Heart left ventricle (tissue), 13 donors: ENCODE measurements at regions not wholly inside any gene's neighbourhood (a gene's known extent, or its start where the extent isn't known, plus 50 kb on each side); places are given as distances from the start of the nearest gene placed in this dataset.

Experiments used
- CTCF ChIP-seq, 12 donors: fragments of 200-600 bp; sonication (generic) in 4 of 12; IDR thresholded peaks; one replicate each; pipeline versions ENCODE4 v1.5.0 to v1.8.0; 2018 to 2022; ENCODE audit warnings: antibody characterized with exemption in 12 of 12, mild to moderate bottlenecking in 5 of 12
- POLR2A ChIP-seq, 2 donors: fragments of 450-650 bp; IDR thresholded peaks; one replicate each; pipeline ENCODE4 v1.6.1; 2017; ENCODE audit warnings: antibody characterized with exemption in 2 of 2, mild to moderate bottlenecking in 2 of 2, moderate library complexity in 2 of 2
- donor health status: ischemic (EF 13 %, LVEDD 7.1; RV severe dilation, severe dysfunction).
- donor health status: DM: no; HTN: yes; CAD: no.
- donor health status: DM: no; HTN: no; CAD: no.
- donor health status: ischemic (EF 25% LVEDD 6.9; RV normal size, moderate dysfunction).
- donor health status: ischemic (EF 25% LVEDD 5.7; RV mildly dilated, moderate dysfunction).
- donor health status: ischemic (EF 35%, LVEDD 5.7; RV mildly dilated, moderate dysfunction).
- donor health status: nonischemic (EF 11% LVEDD 7.7; RV severe dilation, severe dysfunction).
- donor health status: DM: yes; HTN: yes; CAD: no.
- donor health status: PGD.
- donor health status: ischemic (EF 29% LVEDD 5.4; RV normal size, mild dysfunction).
- donor health status: nonischemic (EF 23%, LVEDD 6.1; RV moderate dilation, normal function).

- no peak for TF ChIP-seq CTCF (IDR thresholded peaks at IDR 0.05)
- TF ChIP-seq POLR2A (IDR thresholded peaks at IDR 0.05), result no peak
Measured at GRCh38 chr7:52723606-52724005, 311.8 kb upstream of the POM121L12 start.
